GM12873 (cell line): ENCODE measurements at regions not wholly inside any gene's neighbourhood (a gene's known extent, or its start where the extent isn't known, plus 50 kb on each side); places are given as distances from the start of the nearest gene placed in this dataset.

ENCODE experiments used
- CTCF ChIP-seq: IDR thresholded peaks from 2 replicates; pipeline ENCODE4 v1.5.1; 2012; ENCODE audit warnings: low read depth, mild to moderate bottlenecking, moderate library complexity, low read length, control low read depth; ENCODE audit not compliant: insufficient read depth; ENCODE audit errors: missing control alignments

- TF ChIP-seq CTCF, result no peak
Observed at GRCh38 chr13:105316731-105317130, 1218.7 kb downstream of the EFNB2 start.

- TF ChIP-seq CTCF, result no peak
Observed at GRCh38 chr13:105312906-105313305, 1222.6 kb downstream of the EFNB2 start.

GRCh38 chr13:105311094-105311493 is 1224.4 kb downstream of the EFNB2 start:
- no peak for TF ChIP-seq CTCF

GRCh38 chr13:105307776-105308175 is 1227.7 kb downstream of the EFNB2 start:
- no peak for TF ChIP-seq CTCF

DNA sequence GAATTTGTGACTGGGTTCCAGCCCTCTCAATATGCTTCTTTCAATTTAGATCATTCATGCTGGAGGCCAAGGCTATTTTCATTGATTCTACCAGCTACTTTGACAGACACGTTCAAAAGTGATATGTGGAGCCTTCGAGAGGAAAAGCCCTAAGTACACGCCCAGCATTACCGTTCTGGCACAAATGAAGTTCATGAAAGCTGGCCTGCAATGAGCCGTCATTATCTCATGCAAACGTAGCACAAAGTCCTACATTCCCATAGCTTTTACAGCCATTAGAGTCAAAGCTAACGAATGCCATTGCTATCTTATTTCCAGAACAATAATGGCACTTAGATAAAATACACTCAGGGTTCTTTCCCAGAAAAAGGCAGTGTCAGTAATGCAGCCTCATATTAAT is 1237.6 kb downstream of the EFNB2 start:
- TF ChIP-seq CTCF, result no peak

- no peak for TF ChIP-seq CTCF
Observed at GRCh38 chr13:105291987-105292386, 1243.5 kb downstream of the EFNB2 start.

GRCh38 chr13:105290596-105290995 is 1244.9 kb downstream of the EFNB2 start:
- no peak for TF ChIP-seq CTCF
